ENCODE measurements at regions not wholly inside any gene's neighbourhood (a gene's known extent, or its start where the extent isn't known, plus 50 kb on each side); places are given as distances from the start of the nearest gene placed in this dataset.
"Not testable (repeated sequence)": the region's sequence is repeated elsewhere in the genome, so short reads cannot be mapped to it uniquely, and the experiment has no call there.

DNA sequence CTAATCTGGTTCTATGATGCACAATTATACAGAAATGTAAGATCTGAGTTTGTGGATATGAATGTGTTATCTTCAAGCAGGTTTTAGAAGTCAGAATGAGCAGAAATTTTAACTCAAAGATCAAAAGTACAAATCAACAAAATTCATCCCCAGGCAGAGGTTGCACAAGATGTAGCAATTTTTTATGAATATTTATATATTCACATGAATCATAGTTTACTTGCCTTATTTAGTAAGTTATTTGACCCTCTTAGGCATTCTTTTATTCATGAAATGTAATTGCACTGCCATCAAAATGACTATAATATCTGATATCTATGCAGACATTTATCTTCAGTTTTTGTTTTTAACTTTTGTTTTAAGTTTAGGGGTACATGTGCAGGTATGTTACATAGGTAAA, 103.1 kb upstream of the DAZL start:
- DNase-seq = no peak

DNA sequence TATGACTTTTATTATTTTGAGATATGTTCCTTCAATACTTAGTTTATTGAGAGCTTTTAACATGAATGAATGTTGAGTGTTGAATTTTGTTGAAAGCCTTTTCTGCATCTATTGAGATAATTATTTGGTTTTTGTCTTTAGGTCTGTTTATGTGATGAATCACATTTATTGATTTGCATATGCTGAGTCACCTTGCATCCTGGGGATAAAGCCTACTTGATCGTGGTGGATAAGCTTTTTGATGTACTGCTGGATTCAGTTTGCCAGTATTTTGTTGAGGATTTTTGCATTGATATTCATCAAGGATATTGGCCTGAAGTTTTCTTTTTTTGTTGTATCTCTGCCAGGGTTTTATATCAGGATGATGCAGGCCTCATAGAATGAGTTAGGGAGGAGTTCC, 106.5 kb upstream of the DAZL start:
- not testable (repeated sequence) for DNase-seq

DNA sequence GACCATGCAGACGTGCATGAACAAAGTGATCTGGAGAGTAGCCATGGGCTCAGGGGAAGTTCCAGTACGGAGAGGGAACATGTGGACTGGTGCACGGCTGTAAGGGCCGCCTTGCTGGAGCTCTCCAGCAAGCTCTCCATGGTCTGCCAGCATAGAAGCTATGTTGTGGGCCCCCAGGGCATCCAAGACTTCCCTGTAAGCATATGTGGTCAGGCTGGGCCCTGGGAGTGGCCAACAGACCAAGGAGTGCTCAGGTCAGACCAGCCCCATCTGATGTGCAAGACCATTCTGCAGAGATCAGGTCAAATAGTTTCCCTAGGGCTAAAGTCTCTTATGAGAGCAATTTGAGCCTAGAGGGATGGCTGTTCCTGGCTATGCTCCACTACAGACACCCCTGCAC, 110.1 kb upstream of the DAZL start:
- DNase-seq = no peak

DNA sequence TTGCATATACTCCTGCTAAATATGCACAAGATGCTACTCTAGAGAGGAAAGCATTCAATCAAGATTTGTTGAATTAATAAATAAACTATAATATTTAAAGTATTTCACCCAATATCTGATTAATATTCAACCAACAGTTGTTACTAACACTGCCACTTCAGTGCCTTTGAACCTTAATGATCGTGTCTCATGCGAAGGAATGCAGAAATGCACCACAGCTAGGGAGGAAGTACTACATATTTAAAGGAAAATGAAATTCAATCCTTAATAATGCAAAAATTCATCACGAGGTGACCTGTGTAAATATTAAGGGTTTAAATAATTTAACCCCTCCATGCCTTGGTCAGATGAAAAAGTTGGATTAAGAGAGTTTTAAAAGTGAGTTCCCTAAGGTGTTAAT, 114.2 kb upstream of the DAZL start:
- no peak for DNase-seq

DNA sequence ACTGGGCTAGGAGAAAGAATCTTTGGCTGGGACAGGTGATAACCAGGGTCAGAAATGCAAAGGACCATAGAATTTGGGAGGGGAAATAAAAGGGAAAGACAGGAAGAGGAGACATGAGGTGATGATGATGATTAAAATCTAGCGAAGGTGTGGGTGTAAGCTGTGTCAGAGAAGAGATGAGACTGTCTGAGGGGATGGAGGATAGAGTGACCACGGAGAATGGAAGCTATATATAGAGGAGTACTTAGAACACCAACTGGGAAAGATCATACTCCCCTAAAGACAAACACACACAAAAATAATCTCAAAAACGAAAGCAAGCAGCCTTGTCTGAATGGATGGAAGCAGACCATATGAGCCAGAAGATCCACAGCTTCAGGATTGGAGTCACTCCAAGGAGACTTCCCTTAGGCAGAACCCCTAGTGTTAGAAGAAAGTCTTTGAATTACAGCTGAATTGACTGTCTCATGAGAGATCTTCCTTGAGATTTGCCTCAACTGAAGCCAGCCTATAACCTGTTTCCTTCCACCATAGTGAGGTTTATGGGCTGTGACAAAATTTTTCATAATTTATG, 115.2 kb upstream of the DAZL start:
- no peak for DNase-seq

DNA sequence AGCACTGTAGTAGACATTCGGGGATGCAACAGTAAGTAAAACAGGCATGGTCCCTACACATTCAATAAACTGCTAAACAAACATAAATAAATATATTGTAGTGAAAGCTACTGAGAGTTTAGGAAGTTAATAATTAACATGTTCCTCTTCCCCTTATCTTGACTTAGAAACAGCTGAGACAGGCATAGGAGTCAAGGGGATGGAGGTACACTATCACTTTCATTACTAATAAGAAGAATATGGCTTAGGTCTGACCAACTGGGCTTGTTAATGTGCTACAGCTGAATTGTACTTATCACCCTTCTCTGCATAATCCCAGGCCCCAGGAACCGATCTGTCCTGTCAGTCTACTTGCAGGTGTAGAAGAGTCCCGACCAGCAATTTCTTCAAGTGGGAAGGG, 116.3 kb upstream of the DAZL start:
- no peak for DNase-seq

DNA sequence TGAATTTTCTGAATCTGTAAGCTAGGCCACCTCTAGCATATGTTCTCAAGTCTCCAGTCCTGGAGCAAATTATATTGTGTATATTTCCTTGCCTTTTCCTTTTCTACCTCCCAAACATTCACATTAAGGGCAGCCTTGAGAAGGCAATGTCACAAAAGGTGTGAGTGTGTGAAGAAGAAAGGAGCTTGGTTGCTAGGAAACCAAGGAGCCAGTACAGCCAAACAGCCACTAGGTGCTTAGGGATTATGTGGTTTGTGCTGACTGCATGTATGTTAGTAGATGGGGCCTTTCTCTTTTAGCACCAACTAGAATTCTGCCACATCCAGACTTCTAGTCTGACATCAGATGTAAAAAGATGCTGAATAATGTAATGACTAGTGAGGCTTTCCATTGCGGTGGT, 118.8 kb upstream of the DAZL start:
- peak; percentile 23 for DNase-seq

DNA sequence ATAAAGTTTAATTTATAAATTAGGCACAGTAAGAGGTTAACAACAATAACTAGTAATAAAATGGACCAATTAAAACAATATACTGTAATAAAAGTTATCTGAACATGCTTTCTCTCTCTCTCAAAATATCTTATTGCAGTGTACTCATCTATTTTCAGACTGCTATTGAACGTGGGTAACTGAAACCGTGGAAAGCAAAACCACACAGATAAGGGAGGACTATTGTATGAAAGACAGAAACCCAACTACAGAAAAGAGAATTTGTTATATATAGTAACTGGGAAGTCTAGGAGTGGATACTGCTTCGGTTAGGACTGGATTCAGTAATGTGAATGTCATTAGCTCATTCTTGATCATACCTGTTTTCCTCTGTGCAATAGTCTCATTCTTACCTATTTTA, 119.3 kb upstream of the DAZL start:
- no peak for DNase-seq

DNA sequence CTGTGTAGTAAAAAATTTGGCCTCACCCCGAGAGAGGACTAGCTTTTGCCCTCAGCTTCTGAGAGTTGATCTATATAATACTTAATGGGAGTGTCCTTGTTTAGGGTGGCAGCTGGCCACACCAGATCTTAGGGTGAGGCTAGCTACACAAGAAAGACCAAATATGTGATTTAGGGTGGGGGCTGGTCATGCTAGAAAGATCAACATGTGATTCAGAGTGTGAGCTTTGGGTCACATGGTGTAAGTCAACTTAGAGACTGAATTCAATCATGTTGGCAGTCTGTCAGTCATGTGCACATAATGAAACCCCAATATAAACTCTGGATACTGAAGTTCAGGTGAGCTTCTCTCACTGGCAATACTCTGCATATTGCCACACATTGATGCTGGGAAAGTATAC, 120.7 kb upstream of the DAZL start:
- no peak for DNase-seq

DNA sequence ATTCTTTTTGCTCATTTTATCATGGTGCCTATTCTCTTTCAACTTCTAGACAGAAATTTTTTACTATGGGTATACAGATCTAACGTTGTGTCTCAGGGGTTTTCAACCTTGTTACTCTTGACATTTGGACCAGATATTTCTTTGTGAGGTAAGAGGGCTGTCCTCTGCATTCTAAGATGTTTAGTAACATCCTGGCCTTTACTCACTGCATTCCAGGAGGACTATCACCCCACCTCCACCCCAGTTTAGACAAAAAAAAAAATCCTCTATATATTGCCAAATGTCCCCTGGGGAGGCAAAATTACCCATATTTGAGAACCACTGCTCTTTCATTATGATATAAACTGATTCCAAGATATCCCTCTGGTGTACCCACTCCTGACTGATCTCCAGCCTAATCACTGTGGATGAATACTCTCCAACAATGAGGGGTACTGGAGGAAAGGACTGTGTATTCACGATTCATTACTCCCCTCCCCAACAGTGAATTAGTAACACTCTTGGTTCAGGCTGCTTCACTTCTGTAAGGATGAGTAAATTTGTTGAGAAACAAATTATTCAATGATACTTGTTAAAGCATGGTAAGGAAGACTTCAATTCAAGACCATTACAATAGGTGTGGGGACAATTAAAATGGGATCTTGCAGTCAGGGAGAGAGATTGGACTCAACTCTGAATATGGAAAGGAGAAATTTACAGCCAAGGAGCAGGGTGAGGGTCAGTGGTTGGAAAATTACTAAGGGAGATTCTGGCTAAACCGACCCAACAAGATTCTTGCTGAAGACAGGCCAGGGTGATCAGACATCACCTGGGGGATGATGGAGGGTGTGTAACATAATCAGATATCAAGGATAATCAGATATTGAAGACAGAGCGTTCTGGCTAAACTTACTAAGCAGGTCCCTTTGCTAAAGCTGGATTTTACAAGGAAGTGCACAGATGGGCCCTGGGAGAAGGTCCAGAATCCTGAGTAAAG, 123.8 kb upstream of the DAZL start:
- no peak for DNase-seq

DNA sequence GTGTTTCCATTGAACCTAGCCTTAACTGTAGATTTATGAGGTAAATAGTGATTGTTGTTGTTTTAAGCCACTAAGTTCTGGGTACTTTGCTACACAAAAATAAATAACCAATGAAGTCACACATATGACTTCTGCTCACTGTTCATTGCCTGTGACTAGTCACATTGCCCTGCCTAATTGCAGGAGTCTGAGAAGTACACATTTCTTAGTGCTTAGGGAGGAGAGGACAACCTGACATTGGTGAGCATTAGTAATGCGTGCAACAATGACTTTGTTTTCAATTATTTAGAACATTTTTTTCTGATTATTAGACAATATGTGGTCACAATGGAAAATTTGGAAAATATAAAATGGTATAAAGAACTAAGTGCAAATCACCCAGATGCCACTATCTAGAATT, 133.2 kb upstream of the DAZL start:
- DNase-seq = no peak

DNA sequence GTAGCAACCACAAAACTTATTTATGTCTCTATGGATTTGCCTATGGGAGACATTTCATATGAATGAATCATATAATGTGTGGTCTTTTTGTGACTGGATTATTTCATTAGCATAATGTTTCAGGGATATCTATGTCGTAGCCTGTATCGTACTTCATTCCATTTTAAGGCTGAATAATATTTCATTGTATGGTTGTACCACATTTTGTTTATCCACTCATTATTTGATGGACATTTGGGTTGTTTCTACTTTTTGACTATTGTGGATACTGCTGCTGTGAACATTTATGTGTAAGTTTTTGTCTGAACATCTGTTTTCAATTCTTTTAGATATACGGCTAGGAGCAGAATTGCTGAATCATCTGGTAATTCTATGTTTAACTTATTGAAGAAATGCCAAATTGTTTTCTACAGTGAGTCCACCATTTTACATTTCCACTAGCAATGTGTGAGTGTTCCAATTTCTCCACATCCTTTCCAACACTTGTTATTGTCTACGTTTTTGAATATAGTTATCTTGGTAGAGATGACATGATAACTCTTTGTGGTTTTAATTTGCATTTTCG, 134.4 kb upstream of the DAZL start:
- DNase-seq = no peak

DNA sequence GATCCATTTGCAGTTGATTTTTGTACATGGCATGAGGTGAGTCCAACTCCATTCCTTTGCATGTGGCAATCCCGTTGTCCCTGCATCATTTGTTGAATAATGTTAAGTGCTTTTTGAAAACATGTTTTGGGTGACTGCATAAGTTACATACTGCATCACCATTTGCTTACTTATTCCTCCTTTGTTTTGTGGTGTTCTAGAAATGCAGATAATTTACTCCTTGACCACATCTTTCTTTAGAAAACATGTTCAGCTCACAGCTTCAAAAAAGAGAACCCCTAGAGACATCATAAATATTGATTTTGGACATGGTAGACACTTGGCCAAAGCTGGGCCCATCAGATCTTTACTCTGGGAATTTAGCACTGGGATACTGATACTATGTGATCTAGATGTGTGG, 135.3 kb upstream of the DAZL start:
- DNase-seq = no peak

DNA sequence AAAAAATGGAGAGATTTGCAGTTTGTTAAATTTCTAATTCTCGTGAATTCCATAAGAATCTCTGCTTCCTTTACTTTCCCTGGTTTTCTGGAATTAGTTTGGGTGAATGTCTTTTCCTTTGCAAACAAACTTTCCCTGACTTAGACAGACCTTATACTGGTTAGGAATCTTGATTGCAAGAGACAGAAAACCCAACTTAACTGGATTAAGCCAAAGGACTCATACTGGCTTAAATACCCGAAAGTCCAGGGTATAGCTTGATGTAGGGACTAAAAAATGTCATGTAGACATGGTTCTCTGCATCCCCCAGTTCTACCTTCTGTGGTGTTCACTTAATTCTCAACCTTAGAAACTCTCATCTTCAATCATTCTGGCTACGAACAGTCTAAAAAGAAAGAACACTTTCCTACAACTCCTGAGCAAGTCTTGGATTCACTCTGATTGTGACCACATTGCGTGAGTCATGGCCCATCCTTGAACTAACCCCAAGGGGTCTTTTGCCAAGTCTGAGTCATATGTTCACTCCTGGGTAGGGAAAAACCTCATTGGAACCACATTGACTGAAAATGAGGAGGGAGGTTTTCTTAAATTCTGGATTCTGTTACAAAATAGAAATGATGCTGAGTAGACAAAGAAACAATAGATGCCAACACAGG, 136.0 kb upstream of the DAZL start:
- DNase-seq = no peak

DNA sequence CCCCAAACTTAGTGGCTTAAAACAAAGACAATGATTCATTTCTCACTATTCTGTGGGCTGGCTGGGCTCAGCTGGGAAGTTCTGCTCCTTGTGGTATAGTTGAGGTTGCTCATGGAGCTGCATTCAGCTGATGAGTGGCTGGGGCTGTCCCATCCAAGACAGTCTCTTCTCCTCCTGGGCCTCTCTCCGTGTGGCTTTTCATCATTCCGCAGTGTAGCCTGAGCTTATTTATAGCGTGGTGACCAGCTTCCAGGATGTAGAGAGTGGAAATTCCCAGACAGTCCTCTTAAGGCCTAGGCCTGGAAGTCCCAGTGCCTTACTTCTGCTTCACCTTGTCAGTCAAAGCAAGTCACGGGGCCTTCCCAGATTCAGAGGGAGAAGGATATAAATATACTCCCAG, 136.7 kb upstream of the DAZL start:
- DNase-seq = no peak

DNA sequence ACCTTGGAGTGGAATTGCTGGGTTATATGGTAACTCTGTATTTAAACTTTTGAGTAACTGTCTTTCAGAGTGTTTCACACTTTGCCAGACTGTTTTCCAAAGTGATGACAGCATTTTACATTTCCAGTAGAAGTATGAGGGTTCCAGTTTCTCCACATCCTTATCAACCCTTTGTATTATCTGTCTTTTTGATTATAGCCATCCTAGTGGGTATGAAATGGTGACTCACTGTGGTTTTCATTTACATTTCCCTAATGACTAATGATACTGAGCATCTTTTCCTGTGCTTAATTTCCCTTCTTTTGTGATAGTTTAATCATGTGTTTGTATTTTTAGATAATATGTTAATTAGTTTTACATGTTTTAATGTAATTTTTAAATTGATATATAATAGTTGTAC, 138.1 kb upstream of the DAZL start:
- DNase-seq = no peak

DNA sequence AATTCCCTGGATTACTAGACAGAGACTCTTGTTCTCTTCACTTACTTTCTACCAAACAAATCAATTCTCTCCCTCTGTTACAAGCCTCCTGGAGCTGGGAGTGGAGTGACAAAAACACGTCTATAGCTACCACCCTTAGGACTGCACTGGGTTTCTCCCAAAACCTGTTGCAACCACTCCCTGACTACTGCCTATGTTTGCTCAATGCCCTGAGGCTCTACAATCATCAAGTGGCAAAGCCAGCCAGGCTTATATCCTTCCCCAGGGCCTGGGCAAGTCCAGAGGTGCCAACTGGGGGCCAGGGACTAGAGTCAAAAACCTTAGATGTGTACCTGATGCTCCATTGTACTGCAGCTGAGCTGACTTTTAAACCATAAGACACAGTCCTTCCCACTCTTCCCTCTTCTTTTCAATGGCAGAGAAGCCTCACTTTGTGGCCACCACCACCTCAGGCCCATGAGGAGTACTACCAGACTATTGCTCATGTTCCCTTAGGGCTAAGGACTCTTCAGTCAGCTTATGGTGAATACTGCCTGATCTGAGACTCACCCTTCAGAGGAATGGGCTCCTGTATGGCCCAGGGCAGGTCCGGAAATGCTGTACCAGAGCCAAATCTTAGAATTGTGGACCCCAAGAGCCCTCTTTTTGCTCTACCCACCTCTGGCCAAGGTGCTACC, 125.4 kb upstream of the PLCL2 start:
- no peak for DNase-seq

DNA sequence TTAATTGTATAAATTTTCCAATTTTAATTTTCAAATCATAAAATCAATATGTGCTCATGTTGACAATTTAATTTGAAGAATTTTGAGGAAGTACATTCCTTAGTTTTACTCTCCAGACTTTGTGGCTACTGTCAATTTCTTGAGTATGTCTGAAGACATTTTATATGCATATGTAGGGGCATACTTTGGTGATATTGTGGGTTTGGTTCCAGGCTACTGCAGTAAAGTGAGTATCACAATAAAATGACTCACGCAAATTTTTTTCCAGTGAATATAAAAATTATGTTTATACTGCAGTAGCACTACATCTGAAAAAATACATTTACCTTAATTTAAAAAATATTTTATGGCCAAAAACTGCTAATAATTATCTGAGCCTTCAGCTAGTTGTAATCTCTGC, 123.2 kb upstream of the PLCL2 start:
- no peak for DNase-seq

DNA sequence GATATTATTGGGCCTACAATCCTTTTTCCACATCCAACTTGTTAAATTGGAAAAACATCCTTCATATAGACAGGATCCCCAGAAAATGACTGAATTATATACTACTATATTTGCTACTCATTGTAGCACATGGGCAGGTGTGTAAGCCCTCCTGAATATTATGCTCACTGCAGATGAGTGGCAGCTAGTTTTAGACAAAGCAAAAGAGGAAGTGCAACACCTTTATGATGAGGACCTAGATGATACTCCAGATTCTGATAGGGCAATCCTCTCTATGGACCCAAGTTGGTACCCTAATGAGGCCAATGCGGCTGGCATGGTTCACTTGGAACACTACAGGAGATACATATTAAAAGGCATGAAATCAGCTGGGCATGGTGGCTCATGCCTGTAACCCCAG, 119.1 kb upstream of the PLCL2 start:
- DNase-seq = peak; percentile 8

DNA sequence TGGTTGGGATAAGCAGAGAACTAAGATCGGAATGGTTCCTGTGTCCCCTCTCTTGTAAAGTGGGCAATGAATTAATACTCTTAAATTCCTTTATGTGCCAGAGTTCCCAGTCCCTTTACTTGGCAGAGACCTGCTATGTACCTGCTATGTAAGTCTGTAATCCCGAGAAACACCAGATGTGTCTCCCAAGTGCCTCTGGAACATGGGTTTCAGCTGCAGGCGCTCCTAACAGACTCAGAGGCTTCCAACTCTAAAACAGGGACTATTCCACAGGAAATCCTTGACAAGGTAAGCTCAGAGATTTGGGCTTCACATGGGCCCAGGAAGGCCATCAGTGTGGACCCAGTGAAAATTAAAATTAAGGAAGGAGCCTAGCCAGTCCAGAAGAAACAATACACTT, 117.7 kb upstream of the PLCL2 start:
- no peak for DNase-seq

DNA sequence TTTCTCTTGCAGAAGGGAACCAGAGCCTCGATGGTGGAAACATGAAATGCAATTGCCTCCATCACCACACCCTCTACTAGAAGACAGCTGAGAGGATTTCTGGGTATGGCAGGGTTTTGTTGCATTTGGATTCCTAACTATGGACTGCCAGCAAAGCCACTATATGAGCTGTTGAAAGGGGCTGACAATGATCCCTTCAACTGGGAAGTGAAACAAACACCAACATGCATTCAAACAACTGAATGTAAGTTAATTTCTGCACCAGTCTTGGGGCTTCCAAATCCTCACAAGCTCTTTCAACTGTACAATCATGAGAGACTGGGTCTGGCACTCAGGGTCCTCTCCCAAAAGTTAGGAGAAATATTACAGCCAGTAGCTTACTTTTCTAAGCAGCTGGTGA, 116.7 kb upstream of the PLCL2 start:
- DNase-seq = no peak

DNA sequence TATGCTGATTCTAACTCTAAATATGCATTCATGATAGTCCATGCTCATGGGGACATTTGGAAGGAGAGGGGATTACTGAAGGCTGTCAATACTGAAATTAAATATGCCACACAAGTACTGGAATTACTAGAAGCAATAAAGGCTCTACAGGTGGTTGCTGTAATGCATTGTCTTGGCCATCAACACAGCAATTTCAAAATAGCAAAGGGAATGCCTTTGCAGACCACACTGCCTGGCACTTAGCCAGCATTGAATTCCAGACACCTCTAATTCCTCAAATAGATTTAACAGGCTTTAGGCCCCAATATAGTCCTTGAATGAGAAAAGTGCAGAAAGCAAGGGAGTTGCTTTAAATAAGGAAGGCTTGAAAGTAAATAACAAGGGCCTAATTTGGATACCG, 115.8 kb upstream of the PLCL2 start:
- DNase-seq = no peak

DNA sequence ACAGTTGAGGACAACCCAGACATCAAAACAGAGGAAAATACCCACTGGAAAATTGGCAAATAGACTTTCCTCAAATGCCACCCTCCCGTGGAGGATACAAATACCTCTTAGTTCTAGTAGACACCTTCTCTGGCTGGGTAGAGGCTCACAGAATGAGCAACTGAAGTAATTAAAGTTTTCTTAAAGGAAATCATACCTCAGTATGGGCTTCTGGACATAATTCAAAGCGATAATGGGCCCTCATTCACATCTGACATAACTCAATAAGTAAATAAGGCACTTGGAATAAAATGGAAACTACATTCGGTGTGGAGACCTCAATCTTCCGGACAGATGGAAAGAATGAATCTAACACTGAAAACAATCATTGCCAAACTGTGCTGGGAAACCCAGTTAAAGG, 115.2 kb upstream of the PLCL2 start:
- DNase-seq = no peak

Measured in RPMI8226 (cell line).